Keratinocyte (primary cell): ENCODE measurements at regions not wholly inside any gene's neighbourhood (a gene's known extent, or its start where the extent isn't known, plus 50 kb on each side); places are given as distances from the start of the nearest gene placed in this dataset.

Experiments
- DNase-seq: peaks from one replicate; pipeline ENCODE4 v3.0.0-alpha.2; 2011; ENCODE audit warnings: low read depth, missing footprints, low spot score
- FAIRE-seq: peaks from 2 replicates; lab custom pipeline; 2011; peaks lifted over from hg19 to GRCh38; lab: Jason Lieb, UNC
- H2AFZ ChIP-seq: 2 replicates; pipeline ENCODE4 v1.6.0; 2012; ENCODE audit warnings: low read length, control low read depth, inconsistent platforms; ENCODE audit not compliant: control insufficient read depth
- H3K27ac ChIP-seq: 2 replicates; pipeline ENCODE4 v1.5.1; 2011; ENCODE audit warnings: low read length; ENCODE audit not compliant: control insufficient read depth, insufficient read depth
- H3K27me3 ChIP-seq: 3 replicates; pipeline ENCODE4 v1.6.0; 2011; ENCODE audit warnings: low read length; ENCODE audit not compliant: control insufficient read depth, insufficient read depth; ENCODE audit errors: extremely low read depth
- H3K36me3 ChIP-seq, 2 experiments: 2 replicates in 1 of 2; 3 replicates in 1 of 2; pipeline ENCODE4 v1.5.1; 2011; ENCODE audit warnings: low read length in 2 of 2, mild to moderate bottlenecking in 1 of 2; ENCODE audit not compliant: control insufficient read depth in 2 of 2, insufficient read depth in 2 of 2; ENCODE audit errors: extremely low read depth in 1 of 2
- H3K4me1 ChIP-seq: 3 replicates; pipeline ENCODE4 v1.5.1; 2011; ENCODE audit warnings: low read length; ENCODE audit not compliant: control insufficient read depth, insufficient read depth; ENCODE audit errors: extremely low read depth
- H3K4me2 ChIP-seq: 3 replicates; pipeline ENCODE4 v1.6.0; 2011; ENCODE audit warnings: low read depth, low read length; ENCODE audit not compliant: control insufficient read depth, insufficient read depth; ENCODE audit errors: extremely low read depth
- H3K4me3 ChIP-seq, 3 experiments: fragments of 200-600 bp in 1 of 3; sonication (generic) in 1 of 3; 2 replicates in 2 of 3; 3 replicates in 1 of 3; pipeline ENCODE4 v1.5.1; 2011 to 2016; ENCODE audit warnings: low read length in 3 of 3, mild to moderate bottlenecking in 3 of 3, control low read depth in 2 of 3, inconsistent platforms in 1 of 3, low read depth in 1 of 3, mixed read lengths in 1 of 3, mixed run types in 1 of 3, moderate library complexity in 1 of 3; ENCODE audit not compliant: control insufficient read depth in 2 of 3, insufficient read depth in 2 of 3; ENCODE audit errors: extremely low read depth in 1 of 3
- H3K79me2 ChIP-seq: 2 replicates; pipeline ENCODE4 v1.6.0; 2012; ENCODE audit warnings: low read length; ENCODE audit not compliant: control insufficient read depth, insufficient read depth
- H3K9ac ChIP-seq: 3 replicates; pipeline ENCODE4 v1.6.0; 2011; ENCODE audit warnings: low read length; ENCODE audit not compliant: control insufficient read depth, insufficient read depth; ENCODE audit errors: extremely low read depth
- H3K9me1 ChIP-seq: 3 replicates; pipeline ENCODE4 v1.6.0; 2011; ENCODE audit warnings: low read length; ENCODE audit not compliant: control insufficient read depth, insufficient read depth; ENCODE audit errors: extremely low read depth
- H3K9me3 ChIP-seq: 2 replicates; pipeline ENCODE4 v1.5.1; 2012; ENCODE audit warnings: low read depth, low read length; ENCODE audit not compliant: control insufficient read depth
- H4K20me1 ChIP-seq: 3 replicates; pipeline ENCODE4 v1.6.0; 2011; ENCODE audit warnings: low read length; ENCODE audit not compliant: control insufficient read depth, insufficient read depth; ENCODE audit errors: extremely low read depth
- EZH2 ChIP-seq: IDR thresholded peaks from one replicate; pipeline ENCODE4 v1.6.1; 2012; ENCODE audit warnings: inconsistent platforms, mild to moderate bottlenecking, low read length, moderate library complexity
- dilution Hi-C: fragments of 300-500 bp; cut with MboI; formaldehyde crosslinking; loops from one replicate; pipeline ENCODE4 v1.7.0; 2020; ENCODE audit warnings: low sequenced_read_pairs; ENCODE audit not compliant: extremely low pct_ligation_motif_present
- TF ChIP-seq, protein P1 (sequence below), 3 experiments: IDR thresholded peaks in 1 of 3; conservative IDR thresholded peaks in 1 of 3; optimal IDR thresholded peaks in 1 of 3; 2 replicates in 2 of 3; 3 replicates in 1 of 3; pipeline versions ENCODE3 to v1.5.1; 2011; ENCODE audit warnings: low read length in 3 of 3, mild to moderate bottlenecking in 3 of 3, moderate library complexity in 2 of 3, control low read depth in 1 of 3, inconsistent platforms in 1 of 3; ENCODE audit not compliant: insufficient read depth in 2 of 3; ENCODE audit errors: extremely low read depth in 1 of 3

DNA sequence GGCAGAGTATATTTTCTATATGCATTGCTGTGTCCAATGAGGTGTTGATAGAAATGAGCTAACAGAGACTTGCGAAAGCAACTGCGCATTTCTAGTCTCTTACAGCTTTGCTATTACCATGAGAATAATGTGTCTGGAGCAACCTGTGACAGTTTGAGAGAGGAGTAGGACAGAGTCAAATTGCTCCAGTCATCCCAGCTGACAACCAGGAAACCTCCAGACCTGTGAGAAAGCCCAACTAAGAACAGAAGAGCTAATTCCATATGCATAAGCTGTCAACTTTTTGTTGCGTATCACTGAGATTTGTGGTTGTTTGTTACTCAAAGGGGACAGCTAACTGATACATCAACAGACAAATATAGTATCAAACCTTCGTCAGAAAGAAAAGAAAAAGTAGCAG, 354.1 kb upstream of the LRRC7 start:
- Histone ChIP-seq H4K20me1 (no peaks in the 10 kb centered on the region), H2AFZ (no peak overlapping the region), H3K4me1 (no peaks in the 10 kb centered on the region), H3K27ac (no peak overlapping the region), H3K9ac (no peak overlapping the region), H3K4me2 (no peak overlapping the region), H3K4me3 (no peak overlapping the region), H3K36me3 (no peaks in the 10 kb centered on the region), H3K9me3 (no peaks in the 10 kb centered on the region), H3K9me1 (no peaks in the 10 kb centered on the region), H3K27me3 (no peaks in the 10 kb centered on the region), H3K79me2 (no peaks in the 10 kb centered on the region)
- TF ChIP-seq, protein P1, sequence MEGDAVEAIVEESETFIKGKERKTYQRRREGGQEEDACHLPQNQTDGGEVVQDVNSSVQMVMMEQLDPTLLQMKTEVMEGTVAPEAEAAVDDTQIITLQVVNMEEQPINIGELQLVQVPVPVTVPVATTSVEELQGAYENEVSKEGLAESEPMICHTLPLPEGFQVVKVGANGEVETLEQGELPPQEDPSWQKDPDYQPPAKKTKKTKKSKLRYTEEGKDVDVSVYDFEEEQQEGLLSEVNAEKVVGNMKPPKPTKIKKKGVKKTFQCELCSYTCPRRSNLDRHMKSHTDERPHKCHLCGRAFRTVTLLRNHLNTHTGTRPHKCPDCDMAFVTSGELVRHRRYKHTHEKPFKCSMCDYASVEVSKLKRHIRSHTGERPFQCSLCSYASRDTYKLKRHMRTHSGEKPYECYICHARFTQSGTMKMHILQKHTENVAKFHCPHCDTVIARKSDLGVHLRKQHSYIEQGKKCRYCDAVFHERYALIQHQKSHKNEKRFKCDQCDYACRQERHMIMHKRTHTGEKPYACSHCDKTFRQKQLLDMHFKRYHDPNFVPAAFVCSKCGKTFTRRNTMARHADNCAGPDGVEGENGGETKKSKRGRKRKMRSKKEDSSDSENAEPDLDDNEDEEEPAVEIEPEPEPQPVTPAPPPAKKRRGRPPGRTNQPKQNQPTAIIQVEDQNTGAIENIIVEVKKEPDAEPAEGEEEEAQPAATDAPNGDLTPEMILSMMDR (optimal IDR thresholded peaks at IDR 0.05 in 1 of 3, IDR thresholded peaks at IDR 0.05 in 1 of 3, conservative IDR thresholded peaks at IDR 0.05 in 1 of 3; ENCODE audit: extremely low read depth in 1 of 3, insufficient read depth in 2 of 3, low read length in 3 of 3) = no peak
- TF ChIP-seq EZH2 = no peak
- FAIRE-seq (no peak), DNase-seq (no peak)
- dilution Hi-C loops = no loop called here

DNA sequence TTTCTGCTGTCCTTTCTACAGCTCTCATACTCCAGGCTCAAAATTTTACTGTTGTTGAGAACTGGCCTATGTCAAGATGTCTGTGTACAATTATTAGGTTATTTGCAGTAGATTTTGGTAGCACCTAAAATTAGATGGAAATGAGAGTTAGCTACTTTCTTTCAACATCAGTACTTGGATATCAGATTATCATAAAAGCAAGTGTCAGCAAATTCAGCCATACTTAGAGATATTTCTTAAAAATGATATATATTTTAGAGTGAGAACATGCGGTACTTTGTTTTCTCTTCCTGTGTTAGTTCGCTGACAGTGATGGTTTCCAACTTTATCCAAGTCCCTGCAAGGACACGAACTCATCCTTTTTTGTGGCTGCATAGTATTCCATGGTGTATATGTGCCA, 351.8 kb upstream of the LRRC7 start:
- H3K9ac ChIP-seq = no peak overlapping the region
- no peaks in the 10 kb centered on the region for H3K9me3 ChIP-seq
- H3K4me3 ChIP-seq = no peak overlapping the region
- H3K36me3 ChIP-seq = no peaks in the 10 kb centered on the region
- dilution Hi-C loops = no loop called here
- H3K4me2 ChIP-seq = no peak overlapping the region
- H3K9me1 ChIP-seq = no peaks in the 10 kb centered on the region
- FAIRE-seq (no peak), DNase-seq (no peak)
- H3K4me1 ChIP-seq = no peaks in the 10 kb centered on the region
- no peaks in the 10 kb centered on the region for H3K79me2 ChIP-seq
- H3K27me3 ChIP-seq = no peaks in the 10 kb centered on the region
- no peak overlapping the region for H3K27ac ChIP-seq
- TF ChIP-seq, protein P1 (optimal IDR thresholded peaks at IDR 0.05 in 1 of 3, IDR thresholded peaks at IDR 0.05 in 1 of 3, conservative IDR thresholded peaks at IDR 0.05 in 1 of 3; ENCODE audit: extremely low read depth in 1 of 3, insufficient read depth in 2 of 3, low read length in 3 of 3) = no peak
- no peak for TF ChIP-seq EZH2
- no peak overlapping the region for H2AFZ ChIP-seq
- no peaks in the 10 kb centered on the region for H4K20me1 ChIP-seq
